ENCODE measurements at regions not wholly inside any gene's neighbourhood (a gene's known extent, or its start where the extent isn't known, plus 50 kb on each side); places are given as distances from the start of the nearest gene placed in this dataset.

GRCh38 chr5:139733698-139734538, 61.7 kb upstream of the PSD2 start:
- TF ChIP-seq, protein P1, sequence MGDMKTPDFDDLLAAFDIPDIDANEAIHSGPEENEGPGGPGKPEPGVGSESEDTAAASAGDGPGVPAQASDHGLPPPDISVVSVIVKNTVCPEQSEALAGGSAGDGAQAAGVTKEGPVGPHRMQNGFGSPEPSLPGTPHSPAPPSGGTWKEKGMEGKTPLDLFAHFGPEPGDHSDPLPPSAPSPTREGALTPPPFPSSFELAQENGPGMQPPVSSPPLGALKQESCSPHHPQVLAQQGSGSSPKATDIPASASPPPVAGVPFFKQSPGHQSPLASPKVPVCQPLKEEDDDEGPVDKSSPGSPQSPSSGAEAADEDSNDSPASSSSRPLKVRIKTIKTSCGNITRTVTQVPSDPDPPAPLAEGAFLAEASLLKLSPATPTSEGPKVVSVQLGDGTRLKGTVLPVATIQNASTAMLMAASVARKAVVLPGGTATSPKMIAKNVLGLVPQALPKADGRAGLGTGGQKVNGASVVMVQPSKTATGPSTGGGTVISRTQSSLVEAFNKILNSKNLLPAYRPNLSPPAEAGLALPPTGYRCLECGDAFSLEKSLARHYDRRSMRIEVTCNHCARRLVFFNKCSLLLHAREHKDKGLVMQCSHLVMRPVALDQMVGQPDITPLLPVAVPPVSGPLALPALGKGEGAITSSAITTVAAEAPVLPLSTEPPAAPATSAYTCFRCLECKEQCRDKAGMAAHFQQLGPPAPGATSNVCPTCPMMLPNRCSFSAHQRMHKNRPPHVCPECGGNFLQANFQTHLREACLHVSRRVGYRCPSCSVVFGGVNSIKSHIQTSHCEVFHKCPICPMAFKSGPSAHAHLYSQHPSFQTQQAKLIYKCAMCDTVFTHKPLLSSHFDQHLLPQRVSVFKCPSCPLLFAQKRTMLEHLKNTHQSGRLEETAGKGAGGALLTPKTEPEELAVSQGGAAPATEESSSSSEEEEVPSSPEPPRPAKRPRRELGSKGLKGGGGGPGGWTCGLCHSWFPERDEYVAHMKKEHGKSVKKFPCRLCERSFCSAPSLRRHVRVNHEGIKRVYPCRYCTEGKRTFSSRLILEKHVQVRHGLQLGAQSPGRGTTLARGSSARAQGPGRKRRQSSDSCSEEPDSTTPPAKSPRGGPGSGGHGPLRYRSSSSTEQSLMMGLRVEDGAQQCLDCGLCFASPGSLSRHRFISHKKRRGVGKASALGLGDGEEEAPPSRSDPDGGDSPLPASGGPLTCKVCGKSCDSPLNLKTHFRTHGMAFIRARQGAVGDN (IDR thresholded peaks at IDR 0.05) = no peak
- no peak for TF ChIP-seq IKZF2 (IDR thresholded peaks at IDR 0.05)
- TF ChIP-seq ZBTB40 (IDR thresholded peaks at IDR 0.05; ENCODE audit: borderline replicate concordance) = no peak
- no peak for TF ChIP-seq ZBTB4 (CRISPR knock-in tag; IDR thresholded peaks at IDR 0.05)
- TF ChIP-seq IRF3 (IDR thresholded peaks at IDR 0.05) = no peak
- no peak for TF ChIP-seq POLR2A (IDR thresholded peaks at IDR 0.05; ENCODE audit: low read depth, low read length)
- TF ChIP-seq CEBPB (IDR thresholded peaks at IDR 0.05; ENCODE audit: borderline replicate concordance in 1 of 2, low read depth in 2 of 2, low read length in 2 of 2) = no peak
- TF ChIP-seq PRDM15 (CRISPR knock-in tag; IDR thresholded peaks at IDR 0.05) = no peak
- no peak for TF ChIP-seq HCFC1 (IDR thresholded peaks at IDR 0.05; ENCODE audit: low read length)
- TF ChIP-seq, protein P2, sequence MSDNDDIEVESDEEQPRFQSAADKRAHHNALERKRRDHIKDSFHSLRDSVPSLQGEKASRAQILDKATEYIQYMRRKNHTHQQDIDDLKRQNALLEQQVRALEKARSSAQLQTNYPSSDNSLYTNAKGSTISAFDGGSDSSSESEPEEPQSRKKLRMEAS (IDR thresholded peaks at IDR 0.05; ENCODE audit: low read depth, low read length) = no peak

All from GM12878 (cell line).